ENCODE measurements at regions not wholly inside any gene's neighbourhood (a gene's known extent, or its start where the extent isn't known, plus 50 kb on each side); places are given as distances from the start of the nearest gene placed in this dataset.

DNA sequence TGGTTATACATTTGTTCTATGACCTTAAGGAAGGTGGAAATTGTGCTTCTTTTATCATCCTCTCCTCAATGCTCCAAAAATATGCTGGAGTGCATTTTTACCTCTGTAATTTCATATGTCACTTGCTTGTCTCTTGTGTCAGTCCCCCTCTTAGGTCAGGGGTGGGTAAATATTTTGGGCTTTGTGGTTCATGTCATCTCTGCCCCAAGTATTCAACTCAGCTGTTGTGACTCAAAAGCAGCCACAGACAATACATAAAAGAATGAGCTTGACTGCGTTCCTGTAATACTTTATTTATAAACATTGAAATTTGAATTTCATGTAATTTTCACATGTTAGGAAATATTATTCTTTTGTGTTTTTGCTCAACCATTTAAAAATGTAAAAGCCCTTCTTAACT, 60.4 kb upstream of the SLC24A5 start:
- Histone ChIP-seq H4K20me1 (replicated peaks in 1 of 2; ENCODE audit: control insufficient read depth in 1 of 2, insufficient read depth in 2 of 2, low read length in 2 of 2) (no peaks in the 10 kb centered on the region), H3K27me3 (replicated peaks in 1 of 4; ENCODE audit: control insufficient read depth in 3 of 4, extremely low read depth in 1 of 4, insufficient read depth in 3 of 4, low read length in 3 of 4) (no peaks in the 10 kb centered on the region), H2AFZ (ENCODE audit: low read length) (no peak overlapping the region), H2AK5ac (ENCODE audit: low read depth, low read length) (no peak overlapping the region), H3K79me2 (ENCODE audit: control insufficient read depth in 1 of 2, insufficient read depth in 2 of 2, low read length in 2 of 2) (no peaks in the 10 kb centered on the region), H4K91ac (replicated peaks; ENCODE audit: insufficient read length, low read length) (no peak overlapping the region), H3K9ac (replicated peaks in 1 of 4; ENCODE audit: extremely low read depth in 1 of 4, low read depth in 3 of 4, low read length in 3 of 4) (no peak overlapping the region), H3K36me3 (ENCODE audit: control insufficient read depth in 2 of 4, insufficient read depth in 4 of 4, low read length in 3 of 4) (no peaks in the 10 kb centered on the region), H3K56ac (replicated peaks; ENCODE audit: insufficient read length, low read depth, low read length) (no peak overlapping the region), H3K4me3 (ENCODE audit: extremely low read depth in 1 of 4, insufficient read depth in 2 of 4, low read depth in 3 of 4, low read length in 4 of 4) (no peak overlapping the region), H2BK12ac (ENCODE audit: low read depth, low read length) (no peak overlapping the region), H2BK120ac (replicated peaks; ENCODE audit: low read depth, low read length) (no peak overlapping the region), H2BK20ac (ENCODE audit: low read length) (no peak overlapping the region), H3K4me2 (ENCODE audit: insufficient read depth in 1 of 2, low read depth in 2 of 2, low read length in 2 of 2) (no peak overlapping the region), H3K79me1 (ENCODE audit: low read depth, low read length) (no peaks in the 10 kb centered on the region; the same call in 1 of the 2 replicates), H3K18ac (ENCODE audit: extremely low read depth, low read length) (no peak overlapping the region), H3K4ac (replicated peaks; ENCODE audit: insufficient read length, low read depth, low read length) (no peak overlapping the region), H3K23me2 (ENCODE audit: low read depth, low read length) (no peaks in the 10 kb centered on the region), H3K4me1 (replicated peaks in 1 of 4; ENCODE audit: control insufficient read depth in 3 of 4, insufficient read depth in 4 of 4, low read length in 3 of 4) (no peaks in the 10 kb centered on the region), H4K8ac (ENCODE audit: extremely low read depth, insufficient read depth, low read length) (no peak overlapping the region), H3K14ac (ENCODE audit: insufficient read length) (no peak overlapping the region), H2BK15ac (ENCODE audit: low read length) (no peak overlapping the region), H3K23ac (ENCODE audit: insufficient read length) (no peak overlapping the region), H2BK5ac (ENCODE audit: low read depth, low read length) (no peak overlapping the region), H4K5ac (ENCODE audit: insufficient read length, low read depth, low read length) (no peak overlapping the region), H3K9me3 (ENCODE audit: insufficient read depth in 2 of 2, low read depth in 1 of 2, low read length in 1 of 2) (no peaks in the 10 kb centered on the region), H3K27ac (ENCODE audit: low read depth, low read length) (no peak overlapping the region)
- DNase-seq (ENCODE audit: low read depth in 1 of 2, low spot score in 2 of 2): no peak
- no peak for FAIRE-seq
- ChIA-PET POLR2A (ENCODE audit: partially characterized antibody) (interaction anchor here (1.2 to 1.7 kb wide), 2 partner anchors 12 to 13 kb away, joined by 3 to 4 read pairs; no protein-coding TSS in a partner anchor), CTCF (ENCODE audit: partially characterized antibody) (interaction anchor here (0.7 to 1.4 kb wide), 4 partner anchors 23 to 864 kb away, joined by 3 to 5 read pairs (median 4); no protein-coding TSS in a partner anchor)
- WGBS, 2 experiments (ENCODE audit: extremely low coverage in 1 of 2, insufficient coverage in 1 of 2, insufficient read length in 1 of 2, insufficient replicate concordance in 2 of 2, low coverage in 1 of 2, low lambda C conversion rate in 2 of 2, missing lambda C conversion rate in 1 of 2): 89% methylated on average over 1 of the region's 1 CpG; no CpG with 5 or more reads in 1 of the 2 experiments
- TF ChIP-seq POU5F1 (IDR thresholded peaks at IDR 0.05; ENCODE audit: low read depth, low read length): no peak
- TF ChIP-seq RBBP5 (IDR thresholded peaks at IDR 0.05; ENCODE audit: borderline replicate concordance, low read depth, low read length): no peak
- TF ChIP-seq RXRA (IDR thresholded peaks at IDR 0.05; ENCODE audit: insufficient read depth, low read depth, low read length): no peak
- no peak for TF ChIP-seq EP300 (IDR thresholded peaks at IDR 0.05; ENCODE audit: borderline replicate concordance in 1 of 2, low read depth in 2 of 2, low read length in 2 of 2)
- TF ChIP-seq BCL11A (IDR thresholded peaks at IDR 0.05; ENCODE audit: low read depth in 2 of 2, low read length in 2 of 2): no peak
- no peak for TF ChIP-seq JUN (IDR thresholded peaks at IDR 0.05; ENCODE audit: low read depth, low read length)
- TF ChIP-seq, protein P1, sequence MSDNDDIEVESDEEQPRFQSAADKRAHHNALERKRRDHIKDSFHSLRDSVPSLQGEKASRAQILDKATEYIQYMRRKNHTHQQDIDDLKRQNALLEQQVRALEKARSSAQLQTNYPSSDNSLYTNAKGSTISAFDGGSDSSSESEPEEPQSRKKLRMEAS (IDR thresholded peaks at IDR 0.05): no peak
- TF ChIP-seq CHD1 (IDR thresholded peaks at IDR 0.05; ENCODE audit: low read depth, low read length): no peak
